HG03521 (cell line): ENCODE measurements at regions not wholly inside any gene's neighbourhood (a gene's known extent, or its start where the extent isn't known, plus 50 kb on each side); places are given as distances from the start of the nearest gene placed in this dataset.

Experiments
- ATAC-seq: cut with Tn5 transposase; IDR thresholded peaks from one replicate; pipeline ENCODE4 v1.9.1; 2021; ENCODE audit warnings: mild to moderate bottlenecking, moderate library complexity; ENCODE audit not compliant: unreplicated experiment

- no peak for ATAC-seq
Observed at GRCh38 chr11:104462341-104462740, 298.4 kb upstream of the PDGFD start.

- no peak for ATAC-seq
Observed at GRCh38 chr11:104451197-104451893, 287.4 kb upstream of the PDGFD start.

- ATAC-seq: no peak
Observed at GRCh38 chr11:104443387-104443786, 279.4 kb upstream of the PDGFD start.

GRCh38 chr11:104442321-104442720, 278.4 kb upstream of the PDGFD start:
- no peak for ATAC-seq

- ATAC-seq: no peak
Observed at GRCh38 chr11:104435494-104435893, 271.5 kb upstream of the PDGFD start.

GRCh38 chr11:104433751-104434150, 269.8 kb upstream of the PDGFD start:
- ATAC-seq: no peak

- ATAC-seq: no peak
Observed at GRCh38 chr11:104432981-104433380, 269.0 kb upstream of the PDGFD start.

GRCh38 chr11:104432526-104432925, 268.6 kb upstream of the PDGFD start:
- ATAC-seq: no peak

GRCh38 chr11:104422324-104422944, 258.5 kb upstream of the PDGFD start:
- ATAC-seq: no peak

- ATAC-seq: no peak
Observed at GRCh38 chr11:104410336-104410735, 246.4 kb upstream of the PDGFD start.

GRCh38 chr11:104408630-104409029, 244.7 kb upstream of the PDGFD start:
- ATAC-seq: no peak

GRCh38 chr11:104405277-104405676, 241.3 kb upstream of the PDGFD start:
- no peak for ATAC-seq

- ATAC-seq: no peak
Observed at GRCh38 chr11:104404231-104405175, 240.6 kb upstream of the PDGFD start.

GRCh38 chr11:104402812-104403521, 239.0 kb upstream of the PDGFD start:
- ATAC-seq: no peak

- ATAC-seq: no peak
Observed at GRCh38 chr11:104394508-104394907, 230.6 kb upstream of the PDGFD start.

GRCh38 chr11:104390651-104391050, 226.7 kb upstream of the PDGFD start:
- no peak for ATAC-seq

- ATAC-seq: no peak
Observed at GRCh38 chr11:104385884-104386283, 221.9 kb upstream of the PDGFD start.

GRCh38 chr11:104380358-104380757, 216.4 kb upstream of the PDGFD start:
- ATAC-seq: no peak

- no peak for ATAC-seq
Observed at GRCh38 chr11:104372111-104372510, 208.2 kb upstream of the PDGFD start.

- ATAC-seq: no peak
Observed at GRCh38 chr11:104370478-104370877, 206.5 kb upstream of the PDGFD start.

GRCh38 chr11:104369761-104370160, 205.8 kb upstream of the PDGFD start:
- ATAC-seq: no peak
